WERI-Rb-1 (cell line): ENCODE measurements at regions not wholly inside any gene's neighbourhood (a gene's known extent, or its start where the extent isn't known, plus 50 kb on each side); places are given as distances from the start of the nearest gene placed in this dataset.

ENCODE experiments used
- DNase-seq: peaks from one replicate; pipeline ENCODE4 v3.0.0-alpha.2; 2020
- H3K27ac ChIP-seq: fragments of 250-450 bp; sonication (Bioruptor Pico); 2 replicates; pipeline ENCODE4 v1.5.1; 2020; ENCODE audit warnings: mild to moderate bottlenecking, moderate library complexity
- H3K27me3 ChIP-seq: fragments of 250-450 bp; sonication (Bioruptor Pico); 2 replicates; pipeline ENCODE4 v1.5.1; 2021; ENCODE audit warnings: mild to moderate bottlenecking, low read depth, moderate library complexity; ENCODE audit not compliant: insufficient read depth, severe bottlenecking
- H3K36me3 ChIP-seq: fragments of 250-450 bp; sonication (Bioruptor Pico); 2 replicates; pipeline ENCODE4 v1.5.1; 2020; ENCODE audit warnings: mild to moderate bottlenecking, moderate library complexity
- H3K4me3 ChIP-seq: 2 replicates; pipeline ENCODE4 v1.5.1; 2011; ENCODE audit warnings: low read depth, mild to moderate bottlenecking, control low read depth, low read length
- H3K9me3 ChIP-seq: fragments of 250-450 bp; sonication (Bioruptor Pico); 2 replicates; pipeline ENCODE4 v1.5.1; 2021; ENCODE audit warnings: mild to moderate bottlenecking, moderate library complexity; ENCODE audit not compliant: severe bottlenecking
- TF ChIP-seq, protein P1 (sequence below): IDR thresholded peaks from 2 replicates; pipeline ENCODE4 v1.5.1; 2011; ENCODE audit warnings: low read depth, mild to moderate bottlenecking, control low read depth, inconsistent platforms, low read length

DNA sequence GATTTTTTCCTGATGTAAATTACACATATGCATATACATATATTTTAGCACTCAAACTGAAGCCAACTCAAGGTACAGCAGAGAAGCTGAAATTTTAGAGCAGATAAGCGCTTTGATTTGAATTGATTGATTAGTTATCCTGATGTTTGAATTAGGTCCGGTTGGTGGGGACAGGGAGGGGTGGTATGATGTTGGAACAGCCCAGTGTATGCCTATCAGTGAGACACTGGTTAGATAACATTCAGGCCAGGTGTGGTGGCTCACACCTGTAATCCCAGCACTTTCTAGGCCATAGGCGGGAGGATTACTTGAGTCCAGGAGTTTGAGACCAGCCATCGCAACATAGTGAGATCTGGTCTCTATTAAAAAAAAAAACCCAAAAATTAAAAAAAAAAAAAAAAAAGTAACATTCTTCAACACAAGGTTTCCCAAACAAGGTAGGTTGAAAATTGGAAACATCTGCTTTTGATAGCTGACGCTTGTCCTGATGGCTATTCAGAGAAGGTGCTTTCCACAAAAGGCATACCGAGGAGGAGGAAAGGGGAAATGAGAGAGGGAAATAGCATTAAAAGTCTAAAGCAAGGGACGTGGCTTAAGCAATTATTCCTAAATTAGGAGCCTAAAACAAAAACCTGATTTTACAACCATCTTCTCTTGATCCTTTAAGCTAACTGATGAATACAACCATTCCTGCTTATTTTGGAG, 288.4 kb upstream of the JARID2 start:
- Histone ChIP-seq H3K27me3 (no peaks in the 10 kb centered on the region), H3K4me3 (no peak overlapping the region), H3K36me3 (no peaks in the 10 kb centered on the region), H3K27ac (no peak overlapping the region), H3K9me3 (peaks cover 13% of the 10 kb centered on the region)
- TF ChIP-seq, protein P1, sequence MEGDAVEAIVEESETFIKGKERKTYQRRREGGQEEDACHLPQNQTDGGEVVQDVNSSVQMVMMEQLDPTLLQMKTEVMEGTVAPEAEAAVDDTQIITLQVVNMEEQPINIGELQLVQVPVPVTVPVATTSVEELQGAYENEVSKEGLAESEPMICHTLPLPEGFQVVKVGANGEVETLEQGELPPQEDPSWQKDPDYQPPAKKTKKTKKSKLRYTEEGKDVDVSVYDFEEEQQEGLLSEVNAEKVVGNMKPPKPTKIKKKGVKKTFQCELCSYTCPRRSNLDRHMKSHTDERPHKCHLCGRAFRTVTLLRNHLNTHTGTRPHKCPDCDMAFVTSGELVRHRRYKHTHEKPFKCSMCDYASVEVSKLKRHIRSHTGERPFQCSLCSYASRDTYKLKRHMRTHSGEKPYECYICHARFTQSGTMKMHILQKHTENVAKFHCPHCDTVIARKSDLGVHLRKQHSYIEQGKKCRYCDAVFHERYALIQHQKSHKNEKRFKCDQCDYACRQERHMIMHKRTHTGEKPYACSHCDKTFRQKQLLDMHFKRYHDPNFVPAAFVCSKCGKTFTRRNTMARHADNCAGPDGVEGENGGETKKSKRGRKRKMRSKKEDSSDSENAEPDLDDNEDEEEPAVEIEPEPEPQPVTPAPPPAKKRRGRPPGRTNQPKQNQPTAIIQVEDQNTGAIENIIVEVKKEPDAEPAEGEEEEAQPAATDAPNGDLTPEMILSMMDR = no peak
- DNase-seq = no peak

DNA sequence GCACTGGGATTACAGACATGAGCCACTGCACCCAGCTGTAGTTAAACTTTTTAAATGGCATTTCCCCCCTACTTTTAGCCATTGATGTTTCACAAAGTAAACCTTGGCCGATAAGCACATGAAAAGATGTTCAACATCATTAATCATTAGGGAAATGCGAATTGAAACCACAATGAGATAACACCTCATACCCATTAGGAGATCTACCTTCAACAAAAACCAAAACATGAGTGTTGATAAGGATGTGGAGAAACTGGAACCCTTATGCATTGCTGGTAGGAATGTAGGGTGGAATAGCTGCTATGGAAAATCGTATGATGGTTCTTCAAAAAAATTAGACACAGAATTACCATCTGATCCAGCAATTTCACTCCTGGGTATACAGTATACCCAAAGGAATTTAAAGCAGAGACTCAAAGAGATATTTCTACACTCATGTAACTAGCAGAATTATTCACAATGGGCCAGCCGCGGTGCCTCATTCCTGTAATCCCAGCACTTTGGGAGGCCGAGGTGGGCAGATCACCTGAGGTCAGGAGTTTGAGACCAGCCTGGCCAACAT, 286.5 kb upstream of the JARID2 start:
- H3K4me3 ChIP-seq = no peak overlapping the region
- no peak for DNase-seq

DNA sequence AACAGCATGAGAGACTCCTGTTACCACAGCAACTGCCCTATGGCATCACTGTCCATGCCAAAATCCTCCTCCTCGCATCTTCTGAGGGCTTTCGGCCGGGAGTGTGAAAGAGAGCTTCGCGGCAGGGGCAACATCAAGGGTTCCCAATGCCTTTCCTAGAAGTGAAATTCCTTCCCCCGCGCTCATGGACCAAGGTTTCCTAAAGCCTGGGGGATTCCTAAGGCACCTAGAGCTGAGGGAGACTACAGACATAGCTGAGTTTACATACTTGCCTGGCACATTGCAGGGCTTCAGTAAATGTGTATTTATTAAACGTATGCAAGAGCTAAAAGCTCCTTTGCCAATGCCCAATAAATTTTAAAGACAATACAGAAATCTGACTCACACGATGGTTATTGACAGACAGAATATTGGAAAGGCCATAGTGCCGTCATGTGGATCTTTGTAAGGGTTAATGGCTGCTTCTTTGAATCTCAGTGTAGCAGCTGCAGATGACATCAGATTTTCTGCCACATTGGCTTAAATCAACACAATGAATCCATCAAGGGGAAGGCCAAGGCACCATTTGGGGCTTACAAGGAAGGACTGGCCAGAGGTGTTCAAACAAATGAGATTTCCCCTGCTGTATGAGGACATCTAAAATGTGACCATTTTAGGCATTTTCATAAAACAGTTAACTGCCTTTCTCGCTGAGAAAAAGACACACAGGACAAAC, 281.2 kb upstream of the JARID2 start:
- Histone ChIP-seq H3K9me3 (peaks cover 3% of the 10 kb centered on the region), H3K27me3 (no peaks in the 10 kb centered on the region), H3K27ac (no peak overlapping the region), H3K36me3 (no peaks in the 10 kb centered on the region), H3K4me3 (no peak overlapping the region)
- TF ChIP-seq, protein P1 = no peak
- no peak for DNase-seq

More for the DNA sequence above, 286.5 kb upstream of the JARID2 start:
- no peaks in the 10 kb centered on the region for H3K36me3 ChIP-seq
- no peak overlapping the region for H3K27ac ChIP-seq
- no peaks in the 10 kb centered on the region for H3K27me3 ChIP-seq
- TF ChIP-seq, protein P1 = no peak
- peaks cover 13% of the 10 kb centered on the region for H3K9me3 ChIP-seq

DNA sequence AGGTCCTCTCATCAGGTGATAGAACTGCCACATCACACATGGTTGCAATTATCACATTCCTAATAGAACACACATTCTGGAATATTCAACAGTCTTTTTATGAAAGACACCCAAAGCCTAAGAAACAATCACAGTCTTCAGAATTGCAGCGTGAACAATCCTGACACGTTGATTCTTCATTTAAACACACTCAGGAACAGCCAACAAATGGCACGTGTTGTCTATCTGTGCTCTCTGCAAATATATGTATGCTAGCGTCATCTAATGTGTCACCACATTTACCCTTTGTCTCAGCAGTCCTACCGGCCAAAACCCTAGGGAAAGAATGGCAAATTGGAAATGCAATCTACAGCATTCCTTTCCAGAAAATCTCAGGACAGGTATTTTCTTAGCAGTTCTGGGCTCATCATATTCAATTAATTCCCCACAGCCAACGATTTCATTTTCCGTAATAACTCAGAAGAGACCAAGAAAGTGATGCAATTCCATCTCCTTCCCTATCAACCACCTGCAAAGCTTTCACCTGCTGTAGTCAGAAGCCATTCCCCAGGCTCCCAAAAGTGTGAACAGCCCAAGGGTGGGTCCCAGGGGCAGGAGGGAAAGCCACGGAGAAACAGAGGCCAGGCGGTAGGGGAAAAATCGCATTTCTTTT, 280.3 kb upstream of the JARID2 start:
- DNase-seq = no peak
- Histone ChIP-seq H3K27ac (no peak overlapping the region), H3K4me3 (no peak overlapping the region), H3K36me3 (no peaks in the 10 kb centered on the region), H3K27me3 (no peaks in the 10 kb centered on the region), H3K9me3 (peaks cover 3% of the 10 kb centered on the region)
- TF ChIP-seq, protein P1 = no peak

DNA sequence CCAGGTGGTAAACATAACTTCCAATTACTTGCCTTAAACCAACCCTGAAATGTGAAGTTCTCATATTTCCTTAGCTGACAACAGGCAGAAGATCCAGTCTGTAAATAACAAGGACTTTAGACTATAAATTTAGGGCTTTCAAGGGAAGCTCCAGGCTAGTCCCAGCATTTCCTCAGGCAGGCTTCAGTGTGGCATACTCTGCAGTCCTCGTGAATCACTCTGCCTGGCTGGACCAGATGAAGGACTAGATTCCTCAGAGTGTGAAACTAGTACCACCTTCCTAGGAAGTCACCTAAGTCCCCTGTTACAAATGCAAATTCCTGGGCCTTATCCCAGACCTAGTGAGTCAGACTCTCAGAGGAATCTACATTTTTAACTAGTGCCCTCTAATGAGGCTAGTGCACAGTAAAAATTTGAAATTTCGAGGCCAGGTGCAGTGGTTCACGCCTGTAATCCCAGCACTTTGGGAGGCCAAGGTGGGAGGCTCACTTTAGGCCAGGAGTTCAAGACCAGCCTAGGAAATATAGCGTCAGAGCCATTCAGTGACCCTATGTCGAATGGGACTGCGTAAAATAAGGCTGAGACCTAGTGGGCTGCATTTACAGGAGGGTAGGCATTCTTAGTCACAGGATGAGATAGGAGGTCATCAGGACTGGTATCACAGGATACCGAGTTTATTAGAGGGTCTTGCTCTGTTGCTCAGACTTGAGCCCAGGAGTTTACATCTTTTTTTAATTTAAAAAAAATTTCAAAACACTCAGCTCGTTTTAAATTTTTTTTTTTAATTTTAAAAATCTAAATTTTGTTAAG, 279.6 kb upstream of the JARID2 start:
- no peaks in the 10 kb centered on the region for H3K27me3 ChIP-seq
- TF ChIP-seq, protein P1 = no peak
- H3K4me3 ChIP-seq = no peak overlapping the region
- no peaks in the 10 kb centered on the region for H3K36me3 ChIP-seq
- H3K27ac ChIP-seq = no peak overlapping the region
- H3K9me3 ChIP-seq = peaks cover 3% of the 10 kb centered on the region
- DNase-seq = no peak
